Esophagus muscularis mucosa (tissue), 4 donors: ENCODE measurements at regions not wholly inside any gene's neighbourhood (a gene's known extent, or its start where the extent isn't known, plus 50 kb on each side); places are given as distances from the start of the nearest gene placed in this dataset.

Experiments
- DNase-seq: peaks from one replicate; pipeline ENCODE4 v3.0.0-alpha.2; 2017; ENCODE audit errors: extremely low spot score
- H3K27ac ChIP-seq, 4 donors: fragments of 200-600 bp; sonication (generic); replicated peaks in 1 of 4; 1 replicate in 3 of 4; 2 replicates in 1 of 4; pipeline ENCODE4 v1.5.1; 2016 to 2019; ENCODE audit warnings: mild to moderate bottlenecking in 1 of 4
- H3K27me3 ChIP-seq, 4 donors: fragments of 200-600 bp; sonication (generic); one replicate each; pipeline versions ENCODE4 v1.5.1 to v1.6.0; 2016 to 2019
- H3K36me3 ChIP-seq, 4 donors: fragments of 200-600 bp; sonication (generic); one replicate each; pipeline ENCODE4 v1.5.1; 2016 to 2019
- H3K4me1 ChIP-seq, 4 donors: fragments of 200-600 bp; sonication (generic); one replicate each; pipeline ENCODE4 v1.5.1; 2016 to 2019
- H3K4me3 ChIP-seq, 4 donors: fragments of 200-600 bp; sonication (generic); 1 replicate in 2 of 4; 2 replicates in 2 of 4; pipeline ENCODE4 v1.5.1; 2016 to 2019; ENCODE audit warnings: mild to moderate bottlenecking in 4 of 4, moderate library complexity in 1 of 4
- H3K9me3 ChIP-seq, 4 donors: fragments of 200-600 bp; sonication (generic); 1 replicate in 3 of 4; 2 replicates in 1 of 4; pipeline ENCODE4 v1.5.1; 2016 to 2019
- EP300 ChIP-seq: sonication (generic); formaldehyde crosslinking; IDR thresholded peaks from one replicate; pipeline ENCODE4 v1.6.1; 2017; ENCODE audit warnings: antibody characterized with exemption
- POLR2A ChIP-seq: fragments of 450-650 bp; IDR thresholded peaks from one replicate; pipeline ENCODE4 v1.6.1; 2017; ENCODE audit warnings: antibody characterized with exemption, moderate library complexity, mild to moderate bottlenecking, low read depth
- POLR2AphosphoS5 ChIP-seq, 2 donors: sonication (generic); formaldehyde crosslinking; IDR thresholded peaks; one replicate each; pipeline ENCODE4 v1.6.1; 2017; ENCODE audit warnings: antibody characterized with exemption in 2 of 2
- WGBS: methylation state at CpG from one replicate; pipeline ENCODE4 v1.1.5; 2018; 5-methylcytosine and 5-hydroxymethylcytosine counted together
- intact Hi-C: fragments of 100-400 bp; cut with DNase I; formaldehyde crosslinking; loops from one replicate; pipeline ENCODE4 v1.15.1; 2023
- TF ChIP-seq, protein P1 (sequence below), 3 experiments: fragments of 200-600 bp in 2 of 3; fragments of 450-650 bp in 1 of 3; sonication (generic) in 2 of 3; IDR thresholded peaks; one replicate each; pipeline ENCODE4 v1.5.1; 2017 to 2019; ENCODE audit warnings: antibody characterized with exemption in 3 of 3, mild to moderate bottlenecking in 2 of 3, moderate library complexity in 1 of 3

DNA sequence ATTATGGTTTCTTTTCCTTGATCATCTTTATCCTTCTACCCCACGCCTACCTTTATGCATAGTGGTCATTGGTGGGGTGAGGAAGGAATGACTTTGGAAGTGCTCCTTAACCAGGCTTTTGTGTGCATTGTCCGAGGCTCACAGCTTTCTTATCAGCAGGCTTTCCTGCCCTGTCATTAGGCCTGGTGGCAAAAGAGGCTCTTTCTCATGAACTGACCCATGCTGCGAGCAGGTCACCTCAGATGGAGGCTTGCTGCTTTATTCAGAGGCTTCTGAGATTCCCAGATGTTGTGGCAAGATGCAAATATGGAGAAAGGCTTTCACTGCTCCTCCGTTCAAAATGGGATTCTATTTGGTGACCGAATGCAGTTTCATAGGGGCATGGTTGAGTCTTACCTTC, 57.4 kb upstream of the DMRTA1 start:
- Histone ChIP-seq H3K4me1 (no peaks in the 10 kb centered on the region), H3K36me3 (no peaks in the 10 kb centered on the region), H3K27me3 (no peaks in the 10 kb centered on the region), H3K9me3 (no peaks in the 10 kb centered on the region), H3K27ac (no peak overlapping the region), H3K4me3 (no peak overlapping the region)
- no peak for DNase-seq
- TF ChIP-seq POLR2A (no peak), EP300 (no peak), POLR2AphosphoS5 (IDR thresholded peaks at IDR 0.05) (no peak)
- TF ChIP-seq, protein P1, sequence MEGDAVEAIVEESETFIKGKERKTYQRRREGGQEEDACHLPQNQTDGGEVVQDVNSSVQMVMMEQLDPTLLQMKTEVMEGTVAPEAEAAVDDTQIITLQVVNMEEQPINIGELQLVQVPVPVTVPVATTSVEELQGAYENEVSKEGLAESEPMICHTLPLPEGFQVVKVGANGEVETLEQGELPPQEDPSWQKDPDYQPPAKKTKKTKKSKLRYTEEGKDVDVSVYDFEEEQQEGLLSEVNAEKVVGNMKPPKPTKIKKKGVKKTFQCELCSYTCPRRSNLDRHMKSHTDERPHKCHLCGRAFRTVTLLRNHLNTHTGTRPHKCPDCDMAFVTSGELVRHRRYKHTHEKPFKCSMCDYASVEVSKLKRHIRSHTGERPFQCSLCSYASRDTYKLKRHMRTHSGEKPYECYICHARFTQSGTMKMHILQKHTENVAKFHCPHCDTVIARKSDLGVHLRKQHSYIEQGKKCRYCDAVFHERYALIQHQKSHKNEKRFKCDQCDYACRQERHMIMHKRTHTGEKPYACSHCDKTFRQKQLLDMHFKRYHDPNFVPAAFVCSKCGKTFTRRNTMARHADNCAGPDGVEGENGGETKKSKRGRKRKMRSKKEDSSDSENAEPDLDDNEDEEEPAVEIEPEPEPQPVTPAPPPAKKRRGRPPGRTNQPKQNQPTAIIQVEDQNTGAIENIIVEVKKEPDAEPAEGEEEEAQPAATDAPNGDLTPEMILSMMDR (IDR thresholded peaks at IDR 0.05), result no peak
- intact Hi-C loops, result no loop called here
- whole genome bisulfite sequencing, result 78% methylated on average over 5 of the region's 5 CpGs

DNA sequence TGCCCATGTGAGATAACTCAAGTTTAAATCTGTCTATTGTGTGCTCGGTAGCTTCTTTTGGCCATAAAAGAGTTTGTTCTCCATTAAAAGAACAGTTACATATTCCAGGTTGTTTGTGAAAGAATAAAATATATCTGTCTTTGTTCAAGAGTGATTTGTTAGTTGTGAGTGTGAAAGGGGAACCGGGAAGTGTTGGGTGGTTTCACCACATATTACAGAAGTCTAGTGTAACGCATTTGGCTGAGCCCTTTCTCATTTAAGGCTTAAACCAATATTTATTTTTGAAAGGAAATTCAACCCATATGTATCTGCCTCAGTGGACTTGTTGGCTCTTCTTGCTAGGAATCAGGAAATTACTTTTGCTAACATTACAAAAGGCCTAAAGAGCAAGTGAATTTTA, 54.1 kb upstream of the DMRTA1 start:
- TF ChIP-seq POLR2AphosphoS5 (IDR thresholded peaks at IDR 0.05) (no peak), POLR2A (no peak), EP300 (no peak)
- TF ChIP-seq, protein P1 (IDR thresholded peaks at IDR 0.05), result no peak
- no peaks in the 10 kb centered on the region for H3K27me3 ChIP-seq
- H3K27ac ChIP-seq, result no peak overlapping the region
- no peak overlapping the region for H3K4me3 ChIP-seq
- no peaks in the 10 kb centered on the region for H3K9me3 ChIP-seq
- H3K4me1 ChIP-seq, result no peaks in the 10 kb centered on the region
- 57% methylated on average over 3 of the region's 3 CpGs for WGBS
- DNase-seq, result no peak
- intact Hi-C loops, result no loop called here
- no peaks in the 10 kb centered on the region for H3K36me3 ChIP-seq

DNA sequence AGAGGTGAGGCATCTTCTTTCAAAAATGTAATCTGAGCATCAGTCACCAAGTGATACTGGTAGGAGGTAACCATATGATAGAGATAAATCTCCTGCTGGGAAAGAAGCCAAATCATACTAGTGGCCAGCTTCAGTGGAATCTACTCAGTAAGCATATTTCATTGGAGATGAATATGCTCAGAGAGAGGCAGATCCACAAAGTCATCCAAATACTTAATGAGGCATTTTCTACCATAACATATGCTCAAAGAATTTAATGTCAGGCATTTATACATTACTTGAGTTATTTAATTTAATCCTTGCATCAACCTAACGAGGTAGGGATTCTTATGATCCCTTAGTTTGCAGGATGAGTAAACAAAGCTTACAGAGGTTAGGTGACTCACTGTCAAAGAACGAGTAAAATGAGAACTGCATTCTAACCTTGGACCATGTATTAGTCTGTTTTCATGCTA, 50.9 kb upstream of the DMRTA1 start:
- TF ChIP-seq EP300 (no peak), POLR2A (no peak), POLR2AphosphoS5 (IDR thresholded peaks at IDR 0.05) (no peak)
- TF ChIP-seq, protein P1 (IDR thresholded peaks at IDR 0.05), result no peak
- H3K27me3 ChIP-seq, result no peaks in the 10 kb centered on the region

More for the DNA sequence above, 50.9 kb upstream of the DMRTA1 start:
- no peak overlapping the region for H3K27ac ChIP-seq
- no peak overlapping the region for H3K4me3 ChIP-seq
- no peak for DNase-seq
- WGBS, result 34% methylated on average over 2 of the region's 2 CpGs
- H3K9me3 ChIP-seq, result no peaks in the 10 kb centered on the region
- no peaks in the 10 kb centered on the region for H3K4me1 ChIP-seq
- intact Hi-C loops, result no loop called here
- no peaks in the 10 kb centered on the region for H3K36me3 ChIP-seq
